ENCODE measurements at regions not wholly inside any gene's neighbourhood (a gene's known extent, or its start where the extent isn't known, plus 50 kb on each side); places are given as distances from the start of the nearest gene placed in this dataset.

GRCh38 chr10:78335371-78335690 is 301.7 kb downstream of the RPS24 start:
- TF ChIP-seq, protein P1, sequence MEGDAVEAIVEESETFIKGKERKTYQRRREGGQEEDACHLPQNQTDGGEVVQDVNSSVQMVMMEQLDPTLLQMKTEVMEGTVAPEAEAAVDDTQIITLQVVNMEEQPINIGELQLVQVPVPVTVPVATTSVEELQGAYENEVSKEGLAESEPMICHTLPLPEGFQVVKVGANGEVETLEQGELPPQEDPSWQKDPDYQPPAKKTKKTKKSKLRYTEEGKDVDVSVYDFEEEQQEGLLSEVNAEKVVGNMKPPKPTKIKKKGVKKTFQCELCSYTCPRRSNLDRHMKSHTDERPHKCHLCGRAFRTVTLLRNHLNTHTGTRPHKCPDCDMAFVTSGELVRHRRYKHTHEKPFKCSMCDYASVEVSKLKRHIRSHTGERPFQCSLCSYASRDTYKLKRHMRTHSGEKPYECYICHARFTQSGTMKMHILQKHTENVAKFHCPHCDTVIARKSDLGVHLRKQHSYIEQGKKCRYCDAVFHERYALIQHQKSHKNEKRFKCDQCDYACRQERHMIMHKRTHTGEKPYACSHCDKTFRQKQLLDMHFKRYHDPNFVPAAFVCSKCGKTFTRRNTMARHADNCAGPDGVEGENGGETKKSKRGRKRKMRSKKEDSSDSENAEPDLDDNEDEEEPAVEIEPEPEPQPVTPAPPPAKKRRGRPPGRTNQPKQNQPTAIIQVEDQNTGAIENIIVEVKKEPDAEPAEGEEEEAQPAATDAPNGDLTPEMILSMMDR (IDR thresholded peaks at IDR 0.05 in 4 of 5, conservative IDR thresholded peaks at IDR 0.05 in 1 of 5), result no peak
- no peak for TF ChIP-seq POLR2A (IDR thresholded peaks at IDR 0.05)

Data from gastrocnemius medialis (tissue), 4 donors.